ENCODE measurements at regions not wholly inside any gene's neighbourhood (a gene's known extent, or its start where the extent isn't known, plus 50 kb on each side); places are given as distances from the start of the nearest gene placed in this dataset.

DNA sequence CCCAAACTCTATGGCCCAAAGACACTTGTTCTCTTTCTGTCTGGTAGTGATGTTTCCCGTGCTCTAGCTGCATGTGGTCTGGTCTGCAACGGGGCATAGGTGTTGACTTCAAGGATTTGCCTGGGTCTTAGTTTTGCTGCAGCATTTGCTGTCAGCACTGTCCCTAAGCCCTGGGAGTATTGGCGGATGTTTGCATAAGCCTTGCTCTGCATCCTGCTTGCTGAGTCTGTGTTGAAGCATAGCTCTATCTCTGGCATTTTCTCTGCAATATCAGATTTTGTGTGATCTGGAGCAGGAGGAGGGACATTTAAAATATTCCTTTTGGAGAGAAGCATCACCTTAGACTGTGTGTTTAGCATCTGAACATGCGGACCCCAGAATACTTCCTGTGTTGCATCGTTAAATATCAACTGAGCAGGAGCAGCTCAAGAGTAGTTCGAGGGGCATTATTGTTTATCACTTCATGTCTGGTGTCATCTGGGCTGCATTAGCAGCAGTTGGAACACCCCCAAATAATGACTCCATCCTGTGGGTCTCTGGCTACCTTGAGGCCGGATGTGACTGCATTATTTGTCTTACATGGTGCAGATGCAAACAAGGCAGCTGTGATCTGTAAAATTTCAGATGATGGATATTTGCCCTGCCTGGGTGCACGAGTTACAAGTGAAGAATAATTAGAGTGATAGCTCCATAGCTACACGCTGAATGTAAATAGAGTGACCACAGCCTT is 231.7 kb downstream of the TRIB2 start:
- no peaks in the 10 kb centered on the region for H3K27me3 ChIP-seq
- intact Hi-C loops (cut with DNase I; ENCODE audit: low total_unique reads) (no loop called here), in situ Hi-C loops (cut with MboI; ENCODE audit: low pct_ligation_motif_present in 1 of 4, low pct_unique_long_range_greater_than_20kb in 1 of 4, low sequenced_read_pairs in 3 of 4) (no loop called here)
- no peaks in the 10 kb centered on the region for H3K36me3 ChIP-seq
- TF ChIP-seq, protein P1, sequence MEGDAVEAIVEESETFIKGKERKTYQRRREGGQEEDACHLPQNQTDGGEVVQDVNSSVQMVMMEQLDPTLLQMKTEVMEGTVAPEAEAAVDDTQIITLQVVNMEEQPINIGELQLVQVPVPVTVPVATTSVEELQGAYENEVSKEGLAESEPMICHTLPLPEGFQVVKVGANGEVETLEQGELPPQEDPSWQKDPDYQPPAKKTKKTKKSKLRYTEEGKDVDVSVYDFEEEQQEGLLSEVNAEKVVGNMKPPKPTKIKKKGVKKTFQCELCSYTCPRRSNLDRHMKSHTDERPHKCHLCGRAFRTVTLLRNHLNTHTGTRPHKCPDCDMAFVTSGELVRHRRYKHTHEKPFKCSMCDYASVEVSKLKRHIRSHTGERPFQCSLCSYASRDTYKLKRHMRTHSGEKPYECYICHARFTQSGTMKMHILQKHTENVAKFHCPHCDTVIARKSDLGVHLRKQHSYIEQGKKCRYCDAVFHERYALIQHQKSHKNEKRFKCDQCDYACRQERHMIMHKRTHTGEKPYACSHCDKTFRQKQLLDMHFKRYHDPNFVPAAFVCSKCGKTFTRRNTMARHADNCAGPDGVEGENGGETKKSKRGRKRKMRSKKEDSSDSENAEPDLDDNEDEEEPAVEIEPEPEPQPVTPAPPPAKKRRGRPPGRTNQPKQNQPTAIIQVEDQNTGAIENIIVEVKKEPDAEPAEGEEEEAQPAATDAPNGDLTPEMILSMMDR (IDR thresholded peaks at IDR 0.05) = no peak
- TF ChIP-seq POLR2AphosphoS5 (IDR thresholded peaks at IDR 0.05) (no peak), POLR2A (IDR thresholded peaks at IDR 0.05) (no peak), EP300 (IDR thresholded peaks at IDR 0.05; ENCODE audit: low read depth) (no peak)
- no peak overlapping the region for H3K27ac ChIP-seq
- H3K4me3 ChIP-seq = no peak overlapping the region
- no peaks in the 10 kb centered on the region for H3K9me3 ChIP-seq
- H3K4me1 ChIP-seq = no peaks in the 10 kb centered on the region
- DNase-seq = no peak
- WGBS, 2 donors (ENCODE audit: low coverage in 1 of 2) = 55% methylated on average over 9 of the region's 9 CpGs; no CpG with 5 or more reads in 1 of the 2 donors

DNA sequence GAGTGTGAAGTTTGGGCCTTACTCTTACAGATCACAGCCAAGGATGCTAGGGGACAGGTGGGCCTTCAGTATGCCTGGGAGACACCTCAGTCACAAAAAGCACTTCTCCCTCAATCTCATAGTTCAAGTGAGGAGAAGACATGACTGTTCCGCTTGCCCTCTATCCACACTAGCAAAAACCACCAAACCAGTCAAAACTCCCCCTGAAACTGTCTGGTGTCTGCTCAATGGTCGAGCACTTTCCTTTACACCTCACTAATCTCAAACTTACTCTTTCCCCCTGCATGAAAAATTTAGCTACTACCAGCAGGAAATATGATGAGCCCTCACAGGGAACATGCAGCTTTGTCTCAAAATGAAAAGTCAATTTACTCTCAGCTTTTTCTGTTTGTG is 232.2 kb downstream of the TRIB2 start:
- H3K27ac ChIP-seq = no peak overlapping the region

DNA sequence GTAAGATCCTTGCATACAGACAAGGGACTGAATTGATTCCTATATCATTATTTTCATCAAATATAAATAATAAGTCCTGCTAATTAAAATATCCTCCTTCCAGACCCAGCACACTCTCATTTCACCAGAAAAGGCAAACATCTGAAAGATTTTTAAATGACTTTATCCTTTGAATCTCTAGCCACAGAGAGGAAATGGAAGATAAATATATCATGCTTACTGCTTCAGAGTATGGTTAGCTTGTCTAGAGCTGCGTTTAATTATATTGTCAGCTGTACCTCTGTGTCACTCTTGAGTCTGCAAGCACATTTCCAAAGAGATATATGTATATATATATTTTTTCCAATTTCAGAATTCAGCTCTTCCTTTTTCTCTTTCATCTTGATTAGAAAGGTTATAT is 232.7 kb downstream of the TRIB2 start:
- Histone ChIP-seq H3K36me3 (no peaks in the 10 kb centered on the region), H3K27ac (no peak overlapping the region), H3K27me3 (no peaks in the 10 kb centered on the region), H3K4me1 (no peaks in the 10 kb centered on the region), H3K9me3 (no peaks in the 10 kb centered on the region), H3K4me3 (no peak overlapping the region)
- in situ Hi-C loops (cut with MboI; ENCODE audit: low pct_ligation_motif_present in 1 of 4, low pct_unique_long_range_greater_than_20kb in 1 of 4, low sequenced_read_pairs in 3 of 4) (no loop called here), intact Hi-C loops (cut with DNase I; ENCODE audit: low total_unique reads) (no loop called here)
- TF ChIP-seq EP300 (IDR thresholded peaks at IDR 0.05; ENCODE audit: low read depth) (no peak), POLR2AphosphoS5 (IDR thresholded peaks at IDR 0.05) (no peak), POLR2A (IDR thresholded peaks at IDR 0.05) (no peak)
- TF ChIP-seq, protein P1 (IDR thresholded peaks at IDR 0.05) = no peak
- DNase-seq = no peak
- 54 to 60% methylated on average over 1 of the region's 1 CpG for WGBS, 2 donors (ENCODE audit: low coverage in 1 of 2)

More for the DNA sequence above, 232.2 kb downstream of the TRIB2 start:
- Histone ChIP-seq H3K9me3 (no peaks in the 10 kb centered on the region), H3K36me3 (no peaks in the 10 kb centered on the region), H3K4me1 (no peaks in the 10 kb centered on the region), H3K27me3 (no peaks in the 10 kb centered on the region), H3K4me3 (no peak overlapping the region)
- no peak for TF ChIP-seq EP300 (IDR thresholded peaks at IDR 0.05; ENCODE audit: low read depth)
- TF ChIP-seq, protein P1 (IDR thresholded peaks at IDR 0.05) = no peak
- no peak for TF ChIP-seq POLR2AphosphoS5 (IDR thresholded peaks at IDR 0.05)
- TF ChIP-seq POLR2A (IDR thresholded peaks at IDR 0.05) = no peak
- DNase-seq = no peak
- WGBS, 2 donors (ENCODE audit: low coverage in 1 of 2) = 73 to 85% methylated on average over 2 of the region's 2 CpGs
- intact Hi-C loops (cut with DNase I; ENCODE audit: low total_unique reads) (no loop called here), in situ Hi-C loops (cut with MboI; ENCODE audit: low pct_ligation_motif_present in 1 of 4, low pct_unique_long_range_greater_than_20kb in 1 of 4, low sequenced_read_pairs in 3 of 4) (no loop called here)

DNA sequence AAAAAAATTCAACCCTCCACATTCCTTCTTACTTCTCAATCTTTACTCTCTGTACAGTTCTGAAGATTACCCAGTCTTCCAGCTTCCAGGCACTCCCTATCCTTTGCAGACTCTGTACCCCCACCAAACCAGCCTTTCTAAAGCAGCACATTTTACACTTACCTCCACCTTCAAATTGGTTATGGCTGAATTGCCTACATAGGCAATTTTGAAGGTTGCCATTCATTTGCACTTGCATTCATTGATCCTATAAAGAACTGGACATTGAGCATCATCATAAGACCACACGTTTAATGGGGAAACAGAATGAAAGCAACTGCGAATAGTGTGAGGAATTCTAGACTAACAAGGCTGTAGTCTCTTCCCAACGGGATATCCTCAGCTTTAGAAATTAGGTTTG is 233.4 kb downstream of the TRIB2 start:
- 94 to 95% methylated on average over 3 of the region's 3 CpGs for whole genome bisulfite sequencing, 2 donors (ENCODE audit: low coverage in 1 of 2)
- Histone ChIP-seq H3K36me3 (no peaks in the 10 kb centered on the region), H3K4me1 (no peaks in the 10 kb centered on the region), H3K4me3 (no peak overlapping the region), H3K9me3 (no peaks in the 10 kb centered on the region), H3K27ac (no peak overlapping the region), H3K27me3 (no peaks in the 10 kb centered on the region)
- intact Hi-C loops (cut with DNase I; ENCODE audit: low total_unique reads) = no loop called here
- TF ChIP-seq POLR2A (IDR thresholded peaks at IDR 0.05) (no peak), POLR2AphosphoS5 (IDR thresholded peaks at IDR 0.05) (no peak), EP300 (IDR thresholded peaks at IDR 0.05; ENCODE audit: low read depth) (no peak)
- TF ChIP-seq, protein P1 (IDR thresholded peaks at IDR 0.05) = no peak
- no peak for DNase-seq
- in situ Hi-C loops (cut with MboI; ENCODE audit: low pct_ligation_motif_present in 1 of 4, low pct_unique_long_range_greater_than_20kb in 1 of 4, low sequenced_read_pairs in 3 of 4) = no loop called here
